GM21723 (cell line): ENCODE measurements at regions not wholly inside any gene's neighbourhood (a gene's known extent, or its start where the extent isn't known, plus 50 kb on each side); places are given as distances from the start of the nearest gene placed in this dataset.
"Not testable (repeated sequence)": the region's sequence is repeated elsewhere in the genome, so short reads cannot be mapped to it uniquely, and the experiment has no call there.

ENCODE experiments used
- ATAC-seq: cut with Tn5 transposase; IDR thresholded peaks from one replicate; pipeline ENCODE4 v1.9.1; 2021; ENCODE audit warnings: mild to moderate bottlenecking, moderate library complexity; ENCODE audit not compliant: unreplicated experiment

DNA sequence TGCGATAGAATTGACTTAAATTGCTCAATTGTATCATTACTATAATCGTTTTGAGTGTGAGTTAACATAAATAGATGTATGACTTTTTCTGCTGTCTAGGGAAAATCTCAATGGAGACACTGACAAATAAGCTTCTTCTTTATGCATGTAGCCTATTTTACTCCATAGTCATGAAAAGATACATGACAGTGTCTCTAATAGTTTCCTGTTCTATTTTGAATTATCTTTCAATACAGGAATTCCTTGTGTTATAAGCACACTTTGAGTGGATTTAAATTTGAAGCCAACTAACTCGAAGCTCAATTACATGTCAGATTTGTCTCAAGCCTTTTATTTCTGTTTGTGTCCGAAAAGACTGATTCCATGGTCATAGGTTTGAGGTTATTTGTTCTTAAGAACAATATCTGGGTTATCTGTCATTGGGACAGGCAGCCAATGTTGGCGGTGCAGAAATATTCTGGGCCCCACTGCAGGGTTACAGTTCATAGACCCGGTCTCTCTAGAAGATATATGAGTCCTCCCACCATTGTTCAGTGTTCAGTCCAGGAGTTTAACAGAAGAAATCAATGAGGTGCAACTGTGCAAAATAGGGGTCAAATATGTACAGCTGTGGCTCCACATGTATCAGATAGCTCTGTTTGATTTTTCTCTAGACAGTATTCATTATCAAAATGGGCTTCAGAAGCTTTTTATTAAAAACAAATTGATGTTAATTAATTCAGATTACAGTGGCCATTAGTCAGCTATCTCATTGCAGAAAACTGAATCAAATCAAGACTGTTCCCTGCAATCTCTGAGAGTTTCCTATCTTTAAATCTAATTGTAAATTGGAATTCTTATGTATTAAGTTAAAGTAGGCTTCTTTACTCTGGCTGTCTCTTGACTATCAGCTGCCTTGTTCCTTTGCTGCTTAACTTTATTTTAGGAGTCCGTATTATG is 1238.8 kb downstream of the NXPH1 start:
- ATAC-seq, result no peak

- ATAC-seq, result no peak
Measured at GRCh38 chr7:9680713-9681112, 1247.3 kb downstream of the NXPH1 start.

- no peak for ATAC-seq
Measured at GRCh38 chr7:9681284-9681683, 1247.9 kb downstream of the NXPH1 start.

DNA sequence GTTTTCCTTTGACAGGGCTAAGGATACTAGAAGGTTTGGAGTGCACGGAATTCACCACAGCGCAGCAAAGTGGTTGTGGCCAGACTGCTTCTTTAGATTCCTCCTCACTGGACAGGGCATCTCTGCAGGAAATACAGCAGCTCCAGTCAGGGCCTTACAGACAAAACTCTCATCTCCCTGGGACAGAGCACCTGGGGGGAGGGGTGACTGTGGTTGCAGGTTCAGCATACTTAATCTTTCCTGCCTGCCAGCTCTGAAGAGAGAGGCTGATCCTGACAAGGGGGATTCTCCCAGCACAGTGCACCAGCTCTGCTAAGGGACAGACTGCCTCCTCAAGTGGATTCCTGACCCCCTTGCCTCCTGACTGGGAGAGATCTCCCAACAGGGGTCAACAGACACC is 1257.9 kb downstream of the NXPH1 start:
- no peak for ATAC-seq

GRCh38 chr7:9698375-9698774 is 1265.0 kb downstream of the NXPH1 start:
- no peak for ATAC-seq

DNA sequence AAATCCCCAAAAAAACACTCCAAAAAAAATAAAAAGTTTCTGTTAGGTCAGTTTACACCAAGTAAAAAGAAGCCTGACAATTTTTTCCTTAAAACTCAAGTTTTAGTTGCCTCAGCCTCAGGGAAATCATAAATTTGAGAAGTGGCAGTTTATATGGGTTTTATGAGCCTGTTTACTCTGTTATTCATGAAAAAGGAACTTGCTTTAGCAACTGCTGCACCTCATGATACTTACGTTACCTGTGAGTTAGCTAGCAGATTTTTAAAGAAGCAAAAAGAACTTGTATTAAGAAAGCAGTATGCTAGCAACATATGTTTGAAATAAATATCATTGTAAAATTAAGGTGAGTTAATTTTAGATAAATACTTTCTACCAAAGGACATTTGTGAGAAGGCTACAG is 1264.5 kb upstream of the PHF14 start:
- no peak for ATAC-seq

DNA sequence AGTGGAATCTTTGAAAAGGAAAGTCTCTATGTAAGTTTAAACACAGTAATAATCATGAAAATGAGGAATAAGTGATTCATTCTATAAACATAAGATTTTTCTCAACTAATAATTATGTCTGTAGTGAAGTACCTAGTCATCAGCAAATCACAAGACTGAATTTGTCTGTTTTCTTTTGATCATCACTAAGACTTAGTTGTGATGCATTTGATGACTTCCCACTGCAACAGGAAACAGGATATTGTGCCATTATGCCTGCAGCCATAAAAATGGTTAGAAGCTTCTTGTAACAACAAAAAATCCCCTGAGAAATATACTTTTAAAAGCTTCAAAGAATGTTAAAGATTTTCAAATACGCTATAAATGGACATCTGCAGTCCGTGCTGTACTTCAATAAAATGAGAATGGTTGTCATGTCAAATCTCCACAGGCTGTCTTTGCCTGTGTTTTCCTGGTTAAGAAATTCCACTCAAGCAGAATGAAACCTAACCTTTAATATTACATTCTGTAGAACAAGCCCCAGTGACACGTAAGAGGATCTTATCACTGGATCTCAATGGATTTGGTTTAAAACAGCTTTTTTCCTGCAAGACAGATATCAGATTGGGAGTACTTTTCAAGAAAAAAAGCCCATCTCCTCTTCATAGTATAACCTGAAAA is 1262.3 kb upstream of the PHF14 start:
- ATAC-seq, result no peak

GRCh38 chr7:9718071-9718661 is 1255.5 kb upstream of the PHF14 start:
- no peak for ATAC-seq

GRCh38 chr7:9719303-9719702 is 1254.4 kb upstream of the PHF14 start:
- no peak for ATAC-seq

DNA sequence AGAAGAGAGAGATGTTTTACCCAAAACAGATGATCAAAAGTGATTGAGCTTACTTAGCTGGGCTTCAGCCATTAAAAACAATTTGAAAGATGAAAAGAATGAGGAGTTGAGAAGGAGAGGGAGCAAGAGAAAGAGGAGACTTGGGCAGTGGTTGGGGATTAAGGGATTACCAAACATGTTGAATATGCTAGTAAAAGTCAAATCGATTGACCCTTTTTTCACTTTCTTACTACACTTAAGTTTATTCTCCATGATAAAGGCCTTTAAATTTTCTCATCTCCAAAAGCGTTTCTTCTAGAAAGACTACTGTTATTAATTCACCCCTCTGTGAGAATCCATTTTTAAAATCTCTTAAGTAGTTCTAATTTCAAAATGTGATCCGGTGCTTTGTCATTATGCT is 1254.0 kb upstream of the PHF14 start:
- ATAC-seq, result no peak

- ATAC-seq, result not testable (repeated sequence)
Measured at GRCh38 chr7:9725940-9726663, 1247.6 kb upstream of the PHF14 start.

- not testable (repeated sequence) for ATAC-seq
Measured at GRCh38 chr7:9726811-9727210, 1246.9 kb upstream of the PHF14 start.

DNA sequence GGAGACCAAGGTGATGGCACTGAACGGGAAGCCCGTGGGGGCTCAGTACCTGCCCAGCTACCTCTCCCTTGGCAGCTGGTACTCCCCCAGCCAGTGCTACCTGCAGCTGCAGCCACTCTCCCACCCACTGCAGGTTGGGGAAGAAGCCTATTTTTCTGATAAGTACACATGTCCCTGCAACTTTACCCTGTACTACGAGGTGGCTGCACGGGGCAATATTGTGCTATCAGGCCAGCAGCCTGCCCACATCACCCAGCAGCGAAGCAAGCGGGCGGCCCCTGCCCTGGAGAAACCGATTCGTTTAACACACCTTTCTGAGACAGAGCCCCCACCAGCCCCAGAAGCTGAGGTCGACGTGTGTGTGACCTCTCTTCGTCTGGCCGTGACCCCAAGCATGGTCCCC is 1246.2 kb upstream of the PHF14 start:
- ATAC-seq, result not testable (repeated sequence)

- ATAC-seq, result not testable (repeated sequence)
Measured at GRCh38 chr7:9728014-9728657, 1245.5 kb upstream of the PHF14 start.

DNA sequence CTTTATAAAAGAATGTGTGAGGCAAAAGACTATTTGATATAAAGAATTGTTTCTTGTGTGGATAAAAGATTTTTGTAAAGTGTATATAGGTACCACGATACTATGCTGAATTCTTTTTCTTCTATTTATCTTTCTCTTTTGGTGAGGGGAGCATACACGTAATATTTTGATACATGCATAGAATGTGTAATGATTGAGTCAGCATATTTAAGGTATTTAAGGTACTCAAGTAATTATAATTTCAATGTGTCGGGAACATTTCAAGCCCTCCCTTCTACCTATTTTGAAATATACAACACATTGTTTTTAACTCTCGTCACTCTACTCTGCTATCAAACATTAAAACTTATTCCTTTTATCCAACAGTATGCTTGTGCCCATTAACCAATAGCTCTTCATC is 1221.6 kb upstream of the PHF14 start:
- ATAC-seq, result no peak

DNA sequence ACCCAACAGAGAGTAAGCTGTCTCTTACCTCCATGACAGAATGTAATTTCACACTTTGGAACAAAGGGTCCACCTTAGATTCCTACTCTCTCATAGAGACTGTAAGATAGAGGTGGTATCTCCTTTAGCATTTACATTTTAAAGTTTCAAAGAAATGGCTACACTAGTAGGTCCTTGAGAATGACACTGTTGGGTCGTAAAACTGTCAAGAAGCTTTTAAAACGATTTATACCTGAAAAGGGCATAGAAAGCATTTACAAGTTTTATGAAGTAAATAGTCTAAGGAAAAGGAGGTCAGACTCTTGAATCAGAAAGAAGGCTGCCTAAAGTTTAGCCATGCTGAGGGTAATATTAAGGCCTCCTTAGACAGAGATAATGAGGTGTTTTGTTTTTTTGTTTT is 1212.4 kb upstream of the PHF14 start:
- ATAC-seq, result no peak

DNA sequence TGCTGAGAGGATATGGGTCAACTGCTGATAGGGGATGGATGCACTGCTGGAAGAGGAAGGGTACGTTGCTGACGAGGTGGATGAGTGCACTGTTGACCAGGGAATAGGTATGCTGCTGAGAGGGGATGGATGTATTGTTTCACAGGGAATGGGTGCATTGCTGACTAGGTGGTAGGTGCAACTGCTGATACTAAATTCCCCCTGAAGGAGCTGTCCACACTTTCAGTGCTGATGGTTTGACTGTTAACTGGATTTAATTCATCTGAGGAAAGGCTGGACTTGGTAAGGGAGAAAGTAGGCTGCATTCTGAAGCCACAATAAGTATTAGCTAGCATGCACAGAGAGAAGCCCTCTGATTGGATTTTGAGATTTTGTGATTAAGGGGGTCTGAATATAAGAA is 1196.8 kb upstream of the PHF14 start:
- no peak for ATAC-seq

GRCh38 chr7:9778367-9778766 is 1195.3 kb upstream of the PHF14 start:
- no peak for ATAC-seq

- ATAC-seq, result no peak
Measured at GRCh38 chr7:9781710-9782109, 1192.0 kb upstream of the PHF14 start.

- ATAC-seq, result no peak
Measured at GRCh38 chr7:9782275-9782674, 1191.4 kb upstream of the PHF14 start.

GRCh38 chr7:9785211-9785610 is 1188.5 kb upstream of the PHF14 start:
- no peak for ATAC-seq
